H1 (cell line): ENCODE measurements at regions not wholly inside any gene's neighbourhood (a gene's known extent, or its start where the extent isn't known, plus 50 kb on each side); places are given as distances from the start of the nearest gene placed in this dataset.

ENCODE experiments used
- CTBP2 ChIP-seq: IDR thresholded peaks from 2 replicates; pipeline ENCODE4 v1.7.0; 2011; ENCODE audit warnings: borderline replicate concordance, mild to moderate bottlenecking, moderate library complexity, mixed read lengths, low read length; ENCODE audit not compliant: insufficient read depth, insufficient read length
- FOSL1 ChIP-seq: IDR thresholded peaks from 2 replicates; pipeline ENCODE4 v1.6.1; 2011; ENCODE audit warnings: mild to moderate bottlenecking, low read depth, low read length, moderate library complexity; ENCODE audit not compliant: insufficient read depth
- GABPA ChIP-seq: IDR thresholded peaks from 2 replicates; pipeline ENCODE4 v1.6.1; 2011; ENCODE audit warnings: mild to moderate bottlenecking, low read length, moderate library complexity, borderline replicate concordance; ENCODE audit not compliant: insufficient read depth
- NANOG ChIP-seq: IDR thresholded peaks from 2 replicates; pipeline ENCODE4 v1.6.1; 2011; ENCODE audit warnings: low read length, low read depth, mild to moderate bottlenecking, inconsistent platforms; ENCODE audit not compliant: insufficient read depth, poor library complexity, severe bottlenecking
- TAF7 ChIP-seq: optimal IDR thresholded peaks from 2 replicates; pipeline ENCODE3; 2011; ENCODE audit warnings: low read depth, mild to moderate bottlenecking, inconsistent platforms, low read length, moderate library complexity, borderline replicate concordance
- TF ChIP-seq, protein P1 (sequence below): fragments of 300-600 bp; sonication (generic); IDR thresholded peaks from 2 replicates; pipeline ENCODE4 v1.7.1; 2012; ENCODE audit warnings: low read length, moderate library complexity, mild to moderate bottlenecking, inconsistent platforms; ENCODE audit not compliant: insufficient replicate concordance

DNA sequence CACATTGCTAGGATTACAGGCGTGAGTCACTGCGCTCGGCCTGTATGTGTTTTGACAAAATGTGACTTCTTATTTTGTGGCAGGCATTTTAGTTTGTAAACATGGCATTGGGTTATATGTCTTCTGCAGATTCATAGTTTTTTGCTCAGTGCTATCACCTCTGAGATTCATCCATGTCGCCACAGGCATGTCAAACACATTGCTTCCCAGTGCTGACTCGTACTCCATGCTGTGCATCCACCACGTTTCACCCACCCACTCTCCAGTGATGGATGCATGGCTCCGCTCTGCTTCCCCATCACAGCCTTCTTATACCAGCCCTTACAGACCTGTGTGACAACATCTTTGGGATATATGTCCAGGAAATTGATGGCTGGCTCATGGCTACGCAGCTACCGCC is 158.8 kb downstream of the GAS1 start (continued):
- TF ChIP-seq, protein P1, sequence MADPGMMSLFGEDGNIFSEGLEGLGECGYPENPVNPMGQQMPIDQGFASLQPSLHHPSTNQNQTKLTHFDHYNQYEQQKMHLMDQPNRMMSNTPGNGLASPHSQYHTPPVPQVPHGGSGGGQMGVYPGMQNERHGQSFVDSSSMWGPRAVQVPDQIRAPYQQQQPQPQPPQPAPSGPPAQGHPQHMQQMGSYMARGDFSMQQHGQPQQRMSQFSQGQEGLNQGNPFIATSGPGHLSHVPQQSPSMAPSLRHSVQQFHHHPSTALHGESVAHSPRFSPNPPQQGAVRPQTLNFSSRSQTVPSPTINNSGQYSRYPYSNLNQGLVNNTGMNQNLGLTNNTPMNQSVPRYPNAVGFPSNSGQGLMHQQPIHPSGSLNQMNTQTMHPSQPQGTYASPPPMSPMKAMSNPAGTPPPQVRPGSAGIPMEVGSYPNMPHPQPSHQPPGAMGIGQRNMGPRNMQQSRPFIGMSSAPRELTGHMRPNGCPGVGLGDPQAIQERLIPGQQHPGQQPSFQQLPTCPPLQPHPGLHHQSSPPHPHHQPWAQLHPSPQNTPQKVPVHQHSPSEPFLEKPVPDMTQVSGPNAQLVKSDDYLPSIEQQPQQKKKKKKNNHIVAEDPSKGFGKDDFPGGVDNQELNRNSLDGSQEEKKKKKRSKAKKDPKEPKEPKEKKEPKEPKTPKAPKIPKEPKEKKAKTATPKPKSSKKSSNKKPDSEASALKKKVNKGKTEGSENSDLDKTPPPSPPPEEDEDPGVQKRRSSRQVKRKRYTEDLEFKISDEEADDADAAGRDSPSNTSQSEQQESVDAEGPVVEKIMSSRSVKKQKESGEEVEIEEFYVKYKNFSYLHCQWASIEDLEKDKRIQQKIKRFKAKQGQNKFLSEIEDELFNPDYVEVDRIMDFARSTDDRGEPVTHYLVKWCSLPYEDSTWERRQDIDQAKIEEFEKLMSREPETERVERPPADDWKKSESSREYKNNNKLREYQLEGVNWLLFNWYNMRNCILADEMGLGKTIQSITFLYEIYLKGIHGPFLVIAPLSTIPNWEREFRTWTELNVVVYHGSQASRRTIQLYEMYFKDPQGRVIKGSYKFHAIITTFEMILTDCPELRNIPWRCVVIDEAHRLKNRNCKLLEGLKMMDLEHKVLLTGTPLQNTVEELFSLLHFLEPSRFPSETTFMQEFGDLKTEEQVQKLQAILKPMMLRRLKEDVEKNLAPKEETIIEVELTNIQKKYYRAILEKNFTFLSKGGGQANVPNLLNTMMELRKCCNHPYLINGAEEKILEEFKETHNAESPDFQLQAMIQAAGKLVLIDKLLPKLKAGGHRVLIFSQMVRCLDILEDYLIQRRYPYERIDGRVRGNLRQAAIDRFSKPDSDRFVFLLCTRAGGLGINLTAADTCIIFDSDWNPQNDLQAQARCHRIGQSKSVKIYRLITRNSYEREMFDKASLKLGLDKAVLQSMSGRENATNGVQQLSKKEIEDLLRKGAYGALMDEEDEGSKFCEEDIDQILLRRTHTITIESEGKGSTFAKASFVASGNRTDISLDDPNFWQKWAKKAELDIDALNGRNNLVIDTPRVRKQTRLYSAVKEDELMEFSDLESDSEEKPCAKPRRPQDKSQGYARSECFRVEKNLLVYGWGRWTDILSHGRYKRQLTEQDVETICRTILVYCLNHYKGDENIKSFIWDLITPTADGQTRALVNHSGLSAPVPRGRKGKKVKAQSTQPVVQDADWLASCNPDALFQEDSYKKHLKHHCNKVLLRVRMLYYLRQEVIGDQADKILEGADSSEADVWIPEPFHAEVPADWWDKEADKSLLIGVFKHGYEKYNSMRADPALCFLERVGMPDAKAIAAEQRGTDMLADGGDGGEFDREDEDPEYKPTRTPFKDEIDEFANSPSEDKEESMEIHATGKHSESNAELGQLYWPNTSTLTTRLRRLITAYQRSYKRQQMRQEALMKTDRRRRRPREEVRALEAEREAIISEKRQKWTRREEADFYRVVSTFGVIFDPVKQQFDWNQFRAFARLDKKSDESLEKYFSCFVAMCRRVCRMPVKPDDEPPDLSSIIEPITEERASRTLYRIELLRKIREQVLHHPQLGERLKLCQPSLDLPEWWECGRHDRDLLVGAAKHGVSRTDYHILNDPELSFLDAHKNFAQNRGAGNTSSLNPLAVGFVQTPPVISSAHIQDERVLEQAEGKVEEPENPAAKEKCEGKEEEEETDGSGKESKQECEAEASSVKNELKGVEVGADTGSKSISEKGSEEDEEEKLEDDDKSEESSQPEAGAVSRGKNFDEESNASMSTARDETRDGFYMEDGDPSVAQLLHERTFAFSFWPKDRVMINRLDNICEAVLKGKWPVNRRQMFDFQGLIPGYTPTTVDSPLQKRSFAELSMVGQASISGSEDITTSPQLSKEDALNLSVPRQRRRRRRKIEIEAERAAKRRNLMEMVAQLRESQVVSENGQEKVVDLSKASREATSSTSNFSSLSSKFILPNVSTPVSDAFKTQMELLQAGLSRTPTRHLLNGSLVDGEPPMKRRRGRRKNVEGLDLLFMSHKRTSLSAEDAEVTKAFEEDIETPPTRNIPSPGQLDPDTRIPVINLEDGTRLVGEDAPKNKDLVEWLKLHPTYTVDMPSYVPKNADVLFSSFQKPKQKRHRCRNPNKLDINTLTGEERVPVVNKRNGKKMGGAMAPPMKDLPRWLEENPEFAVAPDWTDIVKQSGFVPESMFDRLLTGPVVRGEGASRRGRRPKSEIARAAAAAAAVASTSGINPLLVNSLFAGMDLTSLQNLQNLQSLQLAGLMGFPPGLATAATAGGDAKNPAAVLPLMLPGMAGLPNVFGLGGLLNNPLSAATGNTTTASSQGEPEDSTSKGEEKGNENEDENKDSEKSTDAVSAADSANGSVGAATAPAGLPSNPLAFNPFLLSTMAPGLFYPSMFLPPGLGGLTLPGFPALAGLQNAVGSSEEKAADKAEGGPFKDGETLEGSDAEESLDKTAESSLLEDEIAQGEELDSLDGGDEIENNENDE, result no peak
- TF ChIP-seq FOSL1, result no peak
- no peak for TF ChIP-seq NANOG
- TF ChIP-seq TAF7, result no peak
- no peak for TF ChIP-seq CTBP2
- TF ChIP-seq GABPA, result no peak
- TF ChIP-seq, all 59 proteins: peak for 0
